ENCODE measurements at regions not wholly inside any gene's neighbourhood (a gene's known extent, or its start where the extent isn't known, plus 50 kb on each side); places are given as distances from the start of the nearest gene placed in this dataset.

DNA sequence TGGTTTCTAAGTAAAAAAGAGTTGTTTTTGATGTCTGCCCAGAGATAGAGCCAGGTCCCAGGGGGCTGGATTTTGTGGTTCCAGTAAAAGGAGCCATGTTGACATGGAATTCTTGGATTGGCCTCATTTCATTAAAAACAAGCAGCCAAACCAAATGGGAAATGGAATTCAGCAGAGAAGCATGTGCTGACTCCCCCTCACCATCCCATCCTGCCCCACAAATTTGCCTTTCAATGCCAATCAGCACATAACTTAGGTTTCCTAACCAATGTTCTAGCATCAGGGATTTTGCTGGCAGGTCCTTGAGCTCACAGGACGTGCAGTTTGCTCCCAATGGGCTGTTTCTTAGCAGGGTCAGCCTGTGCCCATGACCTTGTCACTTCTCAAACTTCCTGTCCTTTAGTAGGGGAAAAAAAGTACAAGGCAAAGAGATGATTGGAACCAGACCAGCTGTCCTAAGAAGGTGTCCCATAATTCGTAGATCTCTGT lies 101.5 kb upstream of the GADD45A start:
- CTCF ChIA-PET: no interaction called here
- no TSS peak for BruUV-seq (replicated peaks)
- Histone ChIP-seq H3K4me1 (ENCODE audit: control insufficient read depth, insufficient read depth, low read length) (peaks cover 15% of the 10 kb centered on the region), H3K36me3 (ENCODE audit: control insufficient read depth, insufficient read depth, low read length) (no peaks in the 10 kb centered on the region), H3K27me3 (ENCODE audit: control insufficient read depth, insufficient read depth, low read length) (no peaks in the 10 kb centered on the region), H3K4me3 (ENCODE audit: low read depth in 2 of 2, low read length in 2 of 2) (no peak overlapping the region), H3K9me3 (ENCODE audit: control insufficient read depth, insufficient read depth, low read depth, low read length) (no peaks in the 10 kb centered on the region), H3K27ac (ENCODE audit: low read length) (peak overlapping the region; percentile 24; the same call in 1 of the 2 replicates)
- ATAC-seq (no peak), DNase-seq (ENCODE audit: low read depth, low spot score) (no peak)
- TF ChIP-seq POLR2AphosphoS5 (IDR thresholded peaks at IDR 0.05; ENCODE audit: low read depth, low read length) (no peak), SIN3A (IDR thresholded peaks at IDR 0.05; ENCODE audit: borderline replicate concordance, insufficient read depth, low read depth, low read length) (no peak), TCF7L2 (IDR thresholded peaks at IDR 0.05; ENCODE audit: low read depth, low read length) (no peak)
- TF ChIP-seq, protein P1, sequence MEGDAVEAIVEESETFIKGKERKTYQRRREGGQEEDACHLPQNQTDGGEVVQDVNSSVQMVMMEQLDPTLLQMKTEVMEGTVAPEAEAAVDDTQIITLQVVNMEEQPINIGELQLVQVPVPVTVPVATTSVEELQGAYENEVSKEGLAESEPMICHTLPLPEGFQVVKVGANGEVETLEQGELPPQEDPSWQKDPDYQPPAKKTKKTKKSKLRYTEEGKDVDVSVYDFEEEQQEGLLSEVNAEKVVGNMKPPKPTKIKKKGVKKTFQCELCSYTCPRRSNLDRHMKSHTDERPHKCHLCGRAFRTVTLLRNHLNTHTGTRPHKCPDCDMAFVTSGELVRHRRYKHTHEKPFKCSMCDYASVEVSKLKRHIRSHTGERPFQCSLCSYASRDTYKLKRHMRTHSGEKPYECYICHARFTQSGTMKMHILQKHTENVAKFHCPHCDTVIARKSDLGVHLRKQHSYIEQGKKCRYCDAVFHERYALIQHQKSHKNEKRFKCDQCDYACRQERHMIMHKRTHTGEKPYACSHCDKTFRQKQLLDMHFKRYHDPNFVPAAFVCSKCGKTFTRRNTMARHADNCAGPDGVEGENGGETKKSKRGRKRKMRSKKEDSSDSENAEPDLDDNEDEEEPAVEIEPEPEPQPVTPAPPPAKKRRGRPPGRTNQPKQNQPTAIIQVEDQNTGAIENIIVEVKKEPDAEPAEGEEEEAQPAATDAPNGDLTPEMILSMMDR (IDR thresholded peaks at IDR 0.05): no peak
- TF ChIP-seq, protein P2, sequence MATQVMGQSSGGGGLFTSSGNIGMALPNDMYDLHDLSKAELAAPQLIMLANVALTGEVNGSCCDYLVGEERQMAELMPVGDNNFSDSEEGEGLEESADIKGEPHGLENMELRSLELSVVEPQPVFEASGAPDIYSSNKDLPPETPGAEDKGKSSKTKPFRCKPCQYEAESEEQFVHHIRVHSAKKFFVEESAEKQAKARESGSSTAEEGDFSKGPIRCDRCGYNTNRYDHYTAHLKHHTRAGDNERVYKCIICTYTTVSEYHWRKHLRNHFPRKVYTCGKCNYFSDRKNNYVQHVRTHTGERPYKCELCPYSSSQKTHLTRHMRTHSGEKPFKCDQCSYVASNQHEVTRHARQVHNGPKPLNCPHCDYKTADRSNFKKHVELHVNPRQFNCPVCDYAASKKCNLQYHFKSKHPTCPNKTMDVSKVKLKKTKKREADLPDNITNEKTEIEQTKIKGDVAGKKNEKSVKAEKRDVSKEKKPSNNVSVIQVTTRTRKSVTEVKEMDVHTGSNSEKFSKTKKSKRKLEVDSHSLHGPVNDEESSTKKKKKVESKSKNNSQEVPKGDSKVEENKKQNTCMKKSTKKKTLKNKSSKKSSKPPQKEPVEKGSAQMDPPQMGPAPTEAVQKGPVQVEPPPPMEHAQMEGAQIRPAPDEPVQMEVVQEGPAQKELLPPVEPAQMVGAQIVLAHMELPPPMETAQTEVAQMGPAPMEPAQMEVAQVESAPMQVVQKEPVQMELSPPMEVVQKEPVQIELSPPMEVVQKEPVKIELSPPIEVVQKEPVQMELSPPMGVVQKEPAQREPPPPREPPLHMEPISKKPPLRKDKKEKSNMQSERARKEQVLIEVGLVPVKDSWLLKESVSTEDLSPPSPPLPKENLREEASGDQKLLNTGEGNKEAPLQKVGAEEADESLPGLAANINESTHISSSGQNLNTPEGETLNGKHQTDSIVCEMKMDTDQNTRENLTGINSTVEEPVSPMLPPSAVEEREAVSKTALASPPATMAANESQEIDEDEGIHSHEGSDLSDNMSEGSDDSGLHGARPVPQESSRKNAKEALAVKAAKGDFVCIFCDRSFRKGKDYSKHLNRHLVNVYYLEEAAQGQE (IDR thresholded peaks at IDR 0.05; ENCODE audit: insufficient read depth in 1 of 2, low read depth in 2 of 2, low read length in 1 of 2): no peak
- in situ Hi-C loops (cut with HindIII; ENCODE audit: low pct_unique_long_range_greater_than_20kb, low sequenced_read_pairs) (no loop called here), intact Hi-C loops (cut with micrococcal nuclease; ENCODE audit: unreplicated experiment) (no loop called here)
- POLR2A ChIA-PET: no interaction called here

DNA sequence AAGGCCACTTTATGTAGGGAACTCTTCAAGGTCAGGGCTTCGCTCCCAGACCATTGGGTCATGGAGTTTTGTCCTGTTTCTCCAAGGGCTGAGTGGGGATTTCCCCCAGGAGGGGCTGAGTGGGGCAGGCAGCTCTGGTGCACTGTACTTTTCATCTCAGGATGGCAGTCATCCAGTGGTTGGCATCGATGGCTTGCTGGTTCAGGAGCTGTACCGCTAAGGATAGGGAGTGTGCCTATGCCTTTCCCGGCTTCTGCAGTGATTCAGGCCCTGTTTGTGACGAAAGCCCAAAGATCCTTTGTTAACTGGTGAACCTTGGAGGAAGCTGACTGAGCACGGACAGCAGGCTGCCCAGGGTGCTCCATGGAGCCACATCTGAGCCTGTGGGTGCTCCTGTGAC lies 100.1 kb upstream of the GADD45A start:
- intact Hi-C loops (cut with micrococcal nuclease; ENCODE audit: unreplicated experiment) (no loop called here), in situ Hi-C loops (cut with HindIII; ENCODE audit: low pct_unique_long_range_greater_than_20kb, low sequenced_read_pairs) (no loop called here)
- DNase-seq (ENCODE audit: low read depth, low spot score) (no peak), ATAC-seq (no peak)
- H3K27me3 ChIP-seq (ENCODE audit: control insufficient read depth, insufficient read depth, low read length): no peaks in the 10 kb centered on the region
- peak overlapping the region; percentile 49; the same call in 1 of the 2 replicates for H3K27ac ChIP-seq (ENCODE audit: low read length)
- ChIA-PET POLR2A (interaction anchor here (0.6 kb wide), 1 partner anchor 158 kb away, joined by 3 read pairs; no protein-coding TSS in a partner anchor), CTCF (no interaction called here)
- no peaks in the 10 kb centered on the region for H3K9me3 ChIP-seq (ENCODE audit: control insufficient read depth, insufficient read depth, low read depth, low read length)
- TF ChIP-seq POLR2AphosphoS5 (IDR thresholded peaks at IDR 0.05; ENCODE audit: low read depth, low read length) (no peak), SIN3A (IDR thresholded peaks at IDR 0.05; ENCODE audit: borderline replicate concordance, insufficient read depth, low read depth, low read length) (no peak), TCF7L2 (IDR thresholded peaks at IDR 0.05; ENCODE audit: low read depth, low read length) (no peak)
- TF ChIP-seq, protein P2 (IDR thresholded peaks at IDR 0.05; ENCODE audit: insufficient read depth in 1 of 2, low read depth in 2 of 2, low read length in 1 of 2): no peak
- TF ChIP-seq, protein P1 (IDR thresholded peaks at IDR 0.05): no peak
- no peak overlapping the region for H3K4me3 ChIP-seq (ENCODE audit: low read depth in 2 of 2, low read length in 2 of 2)
- peaks cover 10% of the 10 kb centered on the region for H3K4me1 ChIP-seq (ENCODE audit: control insufficient read depth, insufficient read depth, low read length)
- no TSS peak for BruUV-seq (replicated peaks)
- no peaks in the 10 kb centered on the region for H3K36me3 ChIP-seq (ENCODE audit: control insufficient read depth, insufficient read depth, low read length)
